ENCODE measurements at regions not wholly inside any gene's neighbourhood (a gene's known extent, or its start where the extent isn't known, plus 50 kb on each side); places are given as distances from the start of the nearest gene placed in this dataset.

GRCh38 chr11:122033193-122033592 lies 82.8 kb downstream of the BLID start:
- no peaks in the 10 kb centered on the region for H3K9me3 ChIP-seq (ENCODE audit: control insufficient read depth in 1 of 2, low read length in 2 of 2)
- H3K4me1 Mint-ChIP-seq = no peaks in the 10 kb centered on the region
- H3K4me3 ChIP-seq (ENCODE audit: low read length in 2 of 2) = no peak overlapping the region
- H3K36me3 ChIP-seq (ENCODE audit: insufficient read depth, low read length) = no peaks in the 10 kb centered on the region
- no peaks in the 10 kb centered on the region for H3K4me1 ChIP-seq (ENCODE audit: insufficient read depth, low read length)
- no peaks in the 10 kb centered on the region for H3K36me3 Mint-ChIP-seq
- POLR2A ChIA-PET (ENCODE audit: partially characterized antibody) = no interaction called here
- H3K27ac Mint-ChIP-seq = no peak overlapping the region
- H3K27me3 Mint-ChIP-seq = no peaks in the 10 kb centered on the region
- peaks cover 0 to 3% (median 0%) of the 10 kb centered on the region in 8 donors for H3K9me3 Mint-ChIP-seq
- intact Hi-C loops (cut with micrococcal nuclease) = no loop called here
- H3K4me3 Mint-ChIP-seq = no peak overlapping the region
- H3K27me3 ChIP-seq (ENCODE audit: insufficient read depth, low read length) = no peaks in the 10 kb centered on the region
- no peak overlapping the region for H3K27ac ChIP-seq (ENCODE audit: low read depth, low read length)
- no peak for DNase-seq
- CTCF ChIA-PET (ENCODE audit: partially characterized antibody) = no interaction called here

- Histone ChIP-seq H3K27ac (ENCODE audit: low read depth, low read length) (no peak overlapping the region), H3K27me3 (ENCODE audit: insufficient read depth, low read length) (no peaks in the 10 kb centered on the region), H3K4me3 (ENCODE audit: low read length in 2 of 2) (no peak overlapping the region), H3K9me3 (ENCODE audit: control insufficient read depth in 1 of 2, low read length in 2 of 2) (no peaks in the 10 kb centered on the region), H3K4me1 (ENCODE audit: insufficient read depth, low read length) (no peaks in the 10 kb centered on the region), H3K36me3 (ENCODE audit: insufficient read depth, low read length) (no peaks in the 10 kb centered on the region)
- POLR2A ChIA-PET (ENCODE audit: partially characterized antibody) = no interaction called here
- Mint-ChIP-seq H3K4me1 (no peaks in the 10 kb centered on the region), H3K27ac (no peak overlapping the region), H3K9me3 (peaks cover 0 to 3% (median 0%) of the 10 kb centered on the region in 8 donors), H3K4me3 (no peak overlapping the region), H3K36me3 (no peaks in the 10 kb centered on the region), H3K27me3 (peaks cover 0 to 1% of the 10 kb centered on the region in 2 donors)
- intact Hi-C loops (cut with micrococcal nuclease) = no loop called here
- no peak for DNase-seq
- CTCF ChIA-PET (ENCODE audit: partially characterized antibody) = no interaction called here
Observed at GRCh38 chr11:122032317-122032716, 83.7 kb downstream of the BLID start.

GRCh38 chr11:122031813-122032212 lies 84.2 kb downstream of the BLID start:
- intact Hi-C loops (cut with micrococcal nuclease) = no loop called here
- H3K36me3 ChIP-seq (ENCODE audit: insufficient read depth, low read length) = no peaks in the 10 kb centered on the region
- Mint-ChIP-seq H3K36me3 (no peaks in the 10 kb centered on the region), H3K27ac (no peak overlapping the region), H3K4me3 (no peak overlapping the region), H3K27me3 (peaks cover 0 to 1% of the 10 kb centered on the region in 2 donors), H3K4me1 (no peaks in the 10 kb centered on the region), H3K9me3 (peaks cover 0 to 6% (median 0%) of the 10 kb centered on the region in 8 donors)
- ChIA-PET CTCF (ENCODE audit: partially characterized antibody) (no interaction called here), POLR2A (ENCODE audit: partially characterized antibody) (no interaction called here)
- no peaks in the 10 kb centered on the region for H3K27me3 ChIP-seq (ENCODE audit: insufficient read depth, low read length)
- no peak for DNase-seq
- no peak overlapping the region for H3K27ac ChIP-seq (ENCODE audit: low read depth, low read length)
- H3K4me3 ChIP-seq (ENCODE audit: low read length in 2 of 2) = no peak overlapping the region
- no peaks in the 10 kb centered on the region for H3K9me3 ChIP-seq (ENCODE audit: control insufficient read depth in 1 of 2, low read length in 2 of 2)
- no peaks in the 10 kb centered on the region for H3K4me1 ChIP-seq (ENCODE audit: insufficient read depth, low read length)

GRCh38 chr11:122030286-122030685 lies 85.7 kb downstream of the BLID start:
- intact Hi-C loops (cut with micrococcal nuclease) = no loop called here
- H3K4me1 ChIP-seq (ENCODE audit: insufficient read depth, low read length) = no peaks in the 10 kb centered on the region
- no peaks in the 10 kb centered on the region for H3K27me3 ChIP-seq (ENCODE audit: insufficient read depth, low read length)
- Mint-ChIP-seq H3K27me3 (peaks cover 0 to 1% of the 10 kb centered on the region in 2 donors), H3K9me3 (peaks cover 0 to 6% (median 0%) of the 10 kb centered on the region in 8 donors), H3K27ac (no peak overlapping the region), H3K4me1 (no peaks in the 10 kb centered on the region), H3K4me3 (no peak overlapping the region), H3K36me3 (no peaks in the 10 kb centered on the region)
- no peaks in the 10 kb centered on the region for H3K9me3 ChIP-seq (ENCODE audit: control insufficient read depth in 1 of 2, low read length in 2 of 2)
- no peak for DNase-seq
- H3K4me3 ChIP-seq (ENCODE audit: low read length in 2 of 2) = no peak overlapping the region
- POLR2A ChIA-PET (ENCODE audit: partially characterized antibody) = no interaction called here
- H3K27ac ChIP-seq (ENCODE audit: low read depth, low read length) = no peak overlapping the region
- CTCF ChIA-PET (ENCODE audit: partially characterized antibody) = no interaction called here
- H3K36me3 ChIP-seq (ENCODE audit: insufficient read depth, low read length) = no peaks in the 10 kb centered on the region

DNA sequence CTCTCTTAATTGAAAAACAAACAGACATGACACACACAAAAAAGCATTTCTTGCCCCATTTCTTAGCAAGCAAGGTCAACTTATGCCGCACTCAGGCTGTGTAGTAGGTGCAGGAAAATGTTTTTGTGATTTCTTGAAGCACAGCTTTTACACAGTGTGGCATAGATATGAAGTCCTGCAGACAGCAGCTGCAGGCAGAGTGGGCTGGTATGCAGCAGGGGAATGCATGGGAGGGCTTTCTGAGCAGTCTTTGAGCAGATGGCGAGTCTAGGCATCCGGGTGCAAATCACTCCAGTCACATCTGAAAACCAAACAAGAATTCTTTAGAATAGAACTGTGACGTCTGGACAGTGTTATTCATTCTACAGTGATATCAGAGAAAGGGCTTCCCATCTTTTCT lies 87.5 kb downstream of the BLID start:
- no peaks in the 10 kb centered on the region for H3K36me3 Mint-ChIP-seq
- DNase-seq = no peak
- no peaks in the 10 kb centered on the region for H3K4me1 ChIP-seq (ENCODE audit: insufficient read depth, low read length)
- no peak overlapping the region for H3K27ac ChIP-seq (ENCODE audit: low read depth, low read length)
- no peak overlapping the region for H3K27ac Mint-ChIP-seq
- intact Hi-C loops (cut with micrococcal nuclease) = no loop called here
- no peaks in the 10 kb centered on the region for H3K4me1 Mint-ChIP-seq
- H3K9me3 Mint-ChIP-seq = peaks cover 0 to 8% (median 0%) of the 10 kb centered on the region in 8 donors
- H3K27me3 Mint-ChIP-seq = peaks cover 0 to 1% of the 10 kb centered on the region in 2 donors
- H3K9me3 ChIP-seq (ENCODE audit: control insufficient read depth in 1 of 2, low read length in 2 of 2) = no peaks in the 10 kb centered on the region
- CTCF ChIA-PET (ENCODE audit: partially characterized antibody) = no interaction called here
- no peaks in the 10 kb centered on the region for H3K36me3 ChIP-seq (ENCODE audit: insufficient read depth, low read length)
- no peaks in the 10 kb centered on the region for H3K27me3 ChIP-seq (ENCODE audit: insufficient read depth, low read length)
- POLR2A ChIA-PET (ENCODE audit: partially characterized antibody) = no interaction called here
- H3K4me3 ChIP-seq (ENCODE audit: low read length in 2 of 2) = no peak overlapping the region
- H3K4me3 Mint-ChIP-seq = no peak overlapping the region

- H3K4me3 ChIP-seq (ENCODE audit: low read length in 2 of 2) = no peak overlapping the region
- H3K9me3 ChIP-seq (ENCODE audit: control insufficient read depth in 1 of 2, low read length in 2 of 2) = no peaks in the 10 kb centered on the region
- no peaks in the 10 kb centered on the region for H3K4me1 Mint-ChIP-seq
- H3K27me3 Mint-ChIP-seq = peaks cover 0 to 1% of the 10 kb centered on the region in 2 donors
- intact Hi-C loops (cut with micrococcal nuclease) = no loop called here
- POLR2A ChIA-PET (ENCODE audit: partially characterized antibody) = no interaction called here
- H3K9me3 Mint-ChIP-seq = peaks cover 0 to 8% (median 0%) of the 10 kb centered on the region in 8 donors
- H3K36me3 ChIP-seq (ENCODE audit: insufficient read depth, low read length) = no peaks in the 10 kb centered on the region
- H3K27me3 ChIP-seq (ENCODE audit: insufficient read depth, low read length) = no peaks in the 10 kb centered on the region
- H3K4me1 ChIP-seq (ENCODE audit: insufficient read depth, low read length) = no peaks in the 10 kb centered on the region
- DNase-seq = no peak
- no peak overlapping the region for H3K4me3 Mint-ChIP-seq
- CTCF ChIA-PET (ENCODE audit: partially characterized antibody) = no interaction called here
- H3K36me3 Mint-ChIP-seq = no peaks in the 10 kb centered on the region
- no peak overlapping the region for H3K27ac Mint-ChIP-seq
- H3K27ac ChIP-seq (ENCODE audit: low read depth, low read length) = no peak overlapping the region
Observed at GRCh38 chr11:122028036-122028435, 88.0 kb downstream of the BLID start.

DNA sequence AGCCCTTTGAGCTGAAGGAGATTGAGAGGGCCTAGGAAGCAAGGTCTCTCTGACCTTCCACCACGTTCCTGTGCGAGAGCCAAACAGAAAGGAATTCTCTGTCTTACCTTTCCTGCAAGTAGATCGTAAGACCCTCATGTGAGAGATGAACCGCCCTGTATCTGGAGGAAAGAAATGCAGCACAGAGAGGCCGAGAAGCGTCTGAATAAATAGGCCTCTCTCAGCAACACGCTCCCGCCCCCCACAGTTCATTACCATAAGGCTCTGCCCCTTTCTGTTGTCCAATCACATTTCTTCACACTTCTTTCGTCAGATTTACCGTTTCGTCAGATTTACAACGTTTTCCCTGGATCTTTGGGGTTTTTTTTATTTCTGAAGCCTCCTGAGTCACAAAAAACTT lies 90.3 kb downstream of the BLID start:
- Histone ChIP-seq H3K27me3 (ENCODE audit: insufficient read depth, low read length) (no peaks in the 10 kb centered on the region), H3K9me3 (ENCODE audit: control insufficient read depth in 1 of 2, low read length in 2 of 2) (no peaks in the 10 kb centered on the region), H3K36me3 (ENCODE audit: insufficient read depth, low read length) (no peaks in the 10 kb centered on the region), H3K27ac (ENCODE audit: low read depth, low read length) (no peak overlapping the region), H3K4me1 (ENCODE audit: insufficient read depth, low read length) (no peaks in the 10 kb centered on the region), H3K4me3 (ENCODE audit: low read length in 2 of 2) (no peak overlapping the region)
- Mint-ChIP-seq H3K4me1 (no peaks in the 10 kb centered on the region), H3K4me3 (no peak overlapping the region), H3K9me3 (peaks cover 0 to 8% (median 0%) of the 10 kb centered on the region in 8 donors), H3K27ac (no peak overlapping the region), H3K36me3 (no peaks in the 10 kb centered on the region), H3K27me3 (peaks cover 0 to 1% of the 10 kb centered on the region in 2 donors)
- CTCF ChIA-PET (ENCODE audit: partially characterized antibody) = no interaction called here
- DNase-seq = no peak
- intact Hi-C loops (cut with micrococcal nuclease) = no loop called here
- POLR2A ChIA-PET (ENCODE audit: partially characterized antibody) = no interaction called here

- ChIA-PET CTCF (ENCODE audit: partially characterized antibody) (no interaction called here), POLR2A (ENCODE audit: partially characterized antibody) (no interaction called here)
- no peaks in the 10 kb centered on the region for H3K9me3 ChIP-seq (ENCODE audit: control insufficient read depth in 1 of 2, low read length in 2 of 2)
- Mint-ChIP-seq H3K27ac (no peak overlapping the region), H3K27me3 (peaks cover 0 to 1% of the 10 kb centered on the region in 2 donors), H3K36me3 (no peaks in the 10 kb centered on the region), H3K9me3 (peaks cover 0 to 7% (median 0%) of the 10 kb centered on the region in 8 donors), H3K4me1 (no peaks in the 10 kb centered on the region), H3K4me3 (no peak overlapping the region)
- no peaks in the 10 kb centered on the region for H3K4me1 ChIP-seq (ENCODE audit: insufficient read depth, low read length)
- no peaks in the 10 kb centered on the region for H3K27me3 ChIP-seq (ENCODE audit: insufficient read depth, low read length)
- intact Hi-C loops (cut with micrococcal nuclease) = no loop called here
- H3K36me3 ChIP-seq (ENCODE audit: insufficient read depth, low read length) = no peaks in the 10 kb centered on the region
- H3K27ac ChIP-seq (ENCODE audit: low read depth, low read length) = no peak overlapping the region
- DNase-seq = no peak
- no peak overlapping the region for H3K4me3 ChIP-seq (ENCODE audit: low read length in 2 of 2)
Observed at GRCh38 chr11:122024278-122024677, 91.7 kb downstream of the BLID start.
